ENCODE measurements at regions not wholly inside any gene's neighbourhood (a gene's known extent, or its start where the extent isn't known, plus 50 kb on each side); places are given as distances from the start of the nearest gene placed in this dataset.
"Not testable (repeated sequence)": the region's sequence is repeated elsewhere in the genome, so short reads cannot be mapped to it uniquely, and the experiment has no call there.

GRCh38 chr12:9415898-9416297 lies 191.8 kb downstream of the KLRB1 start:
- TF ChIP-seq TARDBP (CRISPR knock-in tag; IDR thresholded peaks at IDR 0.05); ELF1 (CRISPR knock-in tag; IDR thresholded peaks at IDR 0.05); PAF1 (CRISPR knock-in tag; IDR thresholded peaks at IDR 0.05); BHLHE40 (IDR thresholded peaks at IDR 0.05; ENCODE audit: low read length); ZNF17 (CRISPR knock-in tag; IDR thresholded peaks at IDR 0.05); EZH2 (conservative IDR thresholded peaks at IDR 0.05; ENCODE audit: low read depth, low read length); MXD3 (CRISPR knock-in tag; IDR thresholded peaks at IDR 0.05); CTCF (CRISPR knock-in tag; IDR thresholded peaks at IDR 0.05); HOXA7 (CRISPR knock-in tag; IDR thresholded peaks at IDR 0.05); ZHX2 (IDR thresholded peaks at IDR 0.05; ENCODE audit: low read depth); ZHX2 (CRISPR knock-in tag; IDR thresholded peaks at IDR 0.05; ENCODE audit: borderline replicate concordance); TCF7L2 (IDR thresholded peaks at IDR 0.05; ENCODE audit: low read depth, low read length); EP300 (IDR thresholded peaks at IDR 0.05; ENCODE audit: low read depth in 2 of 2, low read length in 2 of 2); EP300 (CRISPR knock-in tag; IDR thresholded peaks at IDR 0.05; ENCODE audit: borderline replicate concordance); PHF8 (CRISPR knock-in tag; IDR thresholded peaks at IDR 0.05); ESRRA (CRISPR knock-in tag; IDR thresholded peaks at IDR 0.05; ENCODE audit: low read depth): not testable (repeated sequence)
